Esophagus squamous epithelium (tissue), 5 donors: ENCODE measurements at regions not wholly inside any gene's neighbourhood (a gene's known extent, or its start where the extent isn't known, plus 50 kb on each side); places are given as distances from the start of the nearest gene placed in this dataset.

Experiments
- DNase-seq: peaks from one replicate; lab custom pipeline; 2025; lab: John Stamatoyannopoulos, UW
- H3K27ac ChIP-seq, 4 donors: fragments of 200-600 bp; sonication (generic); one replicate each; pipeline ENCODE4 v1.5.1; 2016 to 2019; ENCODE audit warnings: mild to moderate bottlenecking in 1 of 4
- H3K27me3 ChIP-seq, 4 donors: fragments of 200-600 bp; sonication (generic); 1 replicate in 3 of 4; 2 replicates in 1 of 4; pipeline versions ENCODE4 v1.5.1 to v1.6.0; 2017 to 2021; ENCODE audit warnings: antibody characterized with exemption in 1 of 4
- H3K36me3 ChIP-seq, 3 donors: fragments of 200-600 bp; sonication (generic); one replicate each; pipeline ENCODE4 v1.5.1; 2016 to 2019
- H3K4me1 ChIP-seq, 3 donors: fragments of 200-600 bp; sonication (generic); one replicate each; pipeline ENCODE4 v1.5.1; 2017 to 2019
- H3K4me3 ChIP-seq, 4 donors: fragments of 200-600 bp; sonication (generic); 1 replicate in 3 of 4; 2 replicates in 1 of 4; pipeline ENCODE4 v1.5.1; 2016 to 2019; ENCODE audit warnings: mild to moderate bottlenecking in 2 of 4, moderate library complexity in 1 of 4
- H3K9me3 ChIP-seq, 3 donors: fragments of 200-600 bp; sonication (generic); one replicate each; pipeline ENCODE4 v1.5.1; 2016 to 2019
- POLR2A ChIP-seq, 4 donors: fragments of 450-650 bp; IDR thresholded peaks; one replicate each; pipeline ENCODE4 v1.6.1; 2017; ENCODE audit warnings: antibody characterized with exemption in 4 of 4, mild to moderate bottlenecking in 4 of 4, moderate library complexity in 3 of 4
- WGBS, 2 donors: methylation state at CpG; one replicate each; pipeline ENCODE4 v1.1.5; 2018; 5-methylcytosine and 5-hydroxymethylcytosine counted together
- intact Hi-C: fragments of 100-400 bp; cut with DNase I; formaldehyde crosslinking; loops from one replicate; pipeline ENCODE4 v1.15.0; 2022
- TF ChIP-seq, protein P1 (sequence below), 6 experiments: fragments of 450-650 bp in 4 of 6; fragments of 200-600 bp in 2 of 6; sonication (generic) in 2 of 6; IDR thresholded peaks; one replicate each; pipeline ENCODE4 v1.5.1; 2016 to 2019; ENCODE audit warnings: antibody characterized with exemption in 6 of 6, mild to moderate bottlenecking in 4 of 6, moderate library complexity in 4 of 6
- donor health status: DM: yes; HTN: yes; CAD: no.

DNA sequence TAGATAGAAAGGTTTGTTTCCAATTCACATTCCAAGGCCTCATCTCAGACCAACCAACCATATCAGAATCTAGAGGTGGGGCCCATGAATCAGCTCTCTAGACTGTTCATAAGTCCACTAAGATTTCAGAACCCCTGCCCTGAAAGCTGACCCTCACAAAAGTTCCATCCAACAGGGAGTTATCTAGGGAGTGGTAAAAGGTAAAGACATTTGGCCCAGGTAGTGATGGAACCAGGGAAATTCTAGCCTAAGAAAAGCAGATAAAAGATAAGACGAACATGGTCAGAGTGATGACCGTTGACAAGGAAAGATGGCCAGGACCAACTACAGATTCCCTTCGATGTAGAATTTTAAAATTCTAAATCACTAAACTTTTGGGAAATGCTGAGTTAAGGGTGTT, 198.0 kb upstream of the NEBL start:
- no peaks in the 10 kb centered on the region for H3K9me3 ChIP-seq
- WGBS, 2 donors: 85 to 90% methylated on average over 3 of the region's 3 CpGs
- intact Hi-C loops: no loop called here
- no peak overlapping the region for H3K4me3 ChIP-seq
- H3K27me3 ChIP-seq: no peaks in the 10 kb centered on the region
- H3K27ac ChIP-seq: no peak overlapping the region
- no peak for DNase-seq
- no peak for TF ChIP-seq POLR2A (IDR thresholded peaks at IDR 0.05)
- TF ChIP-seq, protein P1, sequence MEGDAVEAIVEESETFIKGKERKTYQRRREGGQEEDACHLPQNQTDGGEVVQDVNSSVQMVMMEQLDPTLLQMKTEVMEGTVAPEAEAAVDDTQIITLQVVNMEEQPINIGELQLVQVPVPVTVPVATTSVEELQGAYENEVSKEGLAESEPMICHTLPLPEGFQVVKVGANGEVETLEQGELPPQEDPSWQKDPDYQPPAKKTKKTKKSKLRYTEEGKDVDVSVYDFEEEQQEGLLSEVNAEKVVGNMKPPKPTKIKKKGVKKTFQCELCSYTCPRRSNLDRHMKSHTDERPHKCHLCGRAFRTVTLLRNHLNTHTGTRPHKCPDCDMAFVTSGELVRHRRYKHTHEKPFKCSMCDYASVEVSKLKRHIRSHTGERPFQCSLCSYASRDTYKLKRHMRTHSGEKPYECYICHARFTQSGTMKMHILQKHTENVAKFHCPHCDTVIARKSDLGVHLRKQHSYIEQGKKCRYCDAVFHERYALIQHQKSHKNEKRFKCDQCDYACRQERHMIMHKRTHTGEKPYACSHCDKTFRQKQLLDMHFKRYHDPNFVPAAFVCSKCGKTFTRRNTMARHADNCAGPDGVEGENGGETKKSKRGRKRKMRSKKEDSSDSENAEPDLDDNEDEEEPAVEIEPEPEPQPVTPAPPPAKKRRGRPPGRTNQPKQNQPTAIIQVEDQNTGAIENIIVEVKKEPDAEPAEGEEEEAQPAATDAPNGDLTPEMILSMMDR (IDR thresholded peaks at IDR 0.05): no peak
- no peaks in the 10 kb centered on the region for H3K4me1 ChIP-seq
- H3K36me3 ChIP-seq: no peaks in the 10 kb centered on the region

DNA sequence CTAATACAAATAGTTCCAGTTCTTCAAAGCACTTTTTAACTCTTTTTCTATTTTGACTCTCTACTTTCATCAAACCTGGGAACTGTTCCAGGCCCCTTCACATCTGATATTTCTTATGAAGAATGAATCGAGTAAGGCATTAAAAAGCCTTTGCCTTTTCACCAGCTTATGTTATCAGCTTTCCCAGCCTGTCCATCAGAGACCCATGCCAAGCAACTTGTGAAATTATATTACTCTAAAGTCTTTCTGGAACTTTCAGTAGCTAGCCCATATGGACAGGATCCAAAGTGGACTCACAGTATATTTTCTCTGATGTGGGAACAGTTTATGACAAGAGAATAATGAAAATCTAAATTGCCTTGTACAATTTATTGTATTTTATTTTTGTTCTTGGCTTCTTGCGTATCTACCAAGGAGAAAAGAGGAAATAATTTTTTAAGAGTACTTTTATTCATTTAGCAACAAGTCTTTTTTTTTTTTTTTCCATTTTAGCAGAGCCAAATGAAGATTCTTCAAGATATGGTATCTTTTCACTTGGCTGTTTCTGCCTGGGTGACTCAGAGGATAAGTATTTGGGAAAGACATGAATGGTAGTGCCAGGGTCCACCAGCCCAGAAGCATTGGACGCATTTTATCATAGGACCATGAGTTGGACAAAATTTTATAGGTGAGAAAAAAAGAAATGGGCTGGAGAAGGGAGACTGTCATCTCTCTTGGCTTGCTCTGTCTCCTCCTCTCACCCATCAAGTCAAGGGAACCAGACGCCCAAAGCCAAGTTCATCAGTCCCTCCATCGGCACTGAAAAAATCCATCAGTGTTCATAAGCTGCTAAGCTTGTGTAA, 195.8 kb upstream of the NEBL start:
- intact Hi-C loops: no loop called here
- Histone ChIP-seq H3K4me1 (no peaks in the 10 kb centered on the region), H3K4me3 (no peak overlapping the region), H3K27me3 (no peaks in the 10 kb centered on the region), H3K36me3 (no peaks in the 10 kb centered on the region), H3K27ac (no peak overlapping the region), H3K9me3 (no peaks in the 10 kb centered on the region)
- DNase-seq: no peak
- 56 to 62% methylated on average over 5 of the region's 5 CpGs for WGBS, 2 donors
- no peak for TF ChIP-seq POLR2A (IDR thresholded peaks at IDR 0.05)
- TF ChIP-seq, protein P1 (IDR thresholded peaks at IDR 0.05): no peak

DNA sequence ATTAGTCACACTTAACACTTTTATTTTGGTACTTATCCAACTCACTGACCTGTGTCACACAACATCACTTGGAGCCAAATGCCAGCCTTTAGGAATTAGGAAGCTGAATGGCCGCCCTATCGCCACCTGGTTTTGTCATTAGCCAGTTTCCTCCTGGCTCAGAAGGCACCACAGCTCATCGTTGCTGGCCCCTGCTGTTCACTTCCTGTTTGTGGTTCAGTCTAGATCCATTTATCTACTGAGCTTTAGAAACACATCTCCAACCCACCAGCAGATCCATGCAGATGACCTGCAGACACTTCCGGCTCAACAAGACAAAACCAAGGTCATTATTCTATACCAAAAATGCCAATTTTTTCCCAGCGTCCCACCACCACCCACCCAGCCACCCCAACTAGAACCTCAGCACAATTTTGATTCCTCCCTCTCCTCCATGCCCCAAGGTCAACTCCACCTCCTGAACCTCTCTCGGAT, 193.5 kb upstream of the NEBL start:
- Histone ChIP-seq H3K9me3 (no peaks in the 10 kb centered on the region), H3K4me3 (no peak overlapping the region), H3K27ac (no peak overlapping the region), H3K36me3 (no peaks in the 10 kb centered on the region), H3K27me3 (no peaks in the 10 kb centered on the region), H3K4me1 (no peaks in the 10 kb centered on the region)
- no peak for DNase-seq
- intact Hi-C loops: no loop called here
- 72 to 77% methylated on average over 6 of the region's 6 CpGs for WGBS, 2 donors
- TF ChIP-seq, protein P1 (IDR thresholded peaks at IDR 0.05): no peak
- no peak for TF ChIP-seq POLR2A (IDR thresholded peaks at IDR 0.05)

DNA sequence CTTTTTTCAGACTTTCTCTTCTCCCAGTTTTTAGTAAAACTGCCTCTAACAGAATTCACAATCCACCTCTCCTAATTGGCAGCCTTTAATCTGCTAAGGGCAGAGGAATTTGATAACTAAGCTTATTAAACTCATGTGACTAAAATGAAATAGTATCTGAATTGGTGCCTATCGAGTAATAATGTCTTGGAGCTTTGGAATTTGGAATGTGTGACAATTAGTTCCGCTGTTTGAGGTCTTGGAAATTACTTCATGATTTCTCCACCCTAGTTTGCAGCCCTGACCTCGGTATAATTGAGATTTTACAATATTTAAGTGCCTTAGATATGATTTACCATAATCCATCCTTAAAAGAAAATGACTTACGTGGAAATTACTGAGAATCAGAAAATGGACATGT, 190.4 kb upstream of the NEBL start:
- TF ChIP-seq POLR2A (IDR thresholded peaks at IDR 0.05): no peak
- TF ChIP-seq, protein P1 (IDR thresholded peaks at IDR 0.05): no peak
- DNase-seq: no peak
- intact Hi-C loops: no loop called here
- no peak overlapping the region for H3K4me3 ChIP-seq
- H3K9me3 ChIP-seq: no peaks in the 10 kb centered on the region
- peaks cover 0 to 12% (median 0%) of the 10 kb centered on the region in 3 donors for H3K4me1 ChIP-seq
- H3K36me3 ChIP-seq: no peaks in the 10 kb centered on the region
- 73 to 85% methylated on average over 4 of the region's 4 CpGs for WGBS, 2 donors
- H3K27ac ChIP-seq: no peak overlapping the region
- no peaks in the 10 kb centered on the region for H3K27me3 ChIP-seq

DNA sequence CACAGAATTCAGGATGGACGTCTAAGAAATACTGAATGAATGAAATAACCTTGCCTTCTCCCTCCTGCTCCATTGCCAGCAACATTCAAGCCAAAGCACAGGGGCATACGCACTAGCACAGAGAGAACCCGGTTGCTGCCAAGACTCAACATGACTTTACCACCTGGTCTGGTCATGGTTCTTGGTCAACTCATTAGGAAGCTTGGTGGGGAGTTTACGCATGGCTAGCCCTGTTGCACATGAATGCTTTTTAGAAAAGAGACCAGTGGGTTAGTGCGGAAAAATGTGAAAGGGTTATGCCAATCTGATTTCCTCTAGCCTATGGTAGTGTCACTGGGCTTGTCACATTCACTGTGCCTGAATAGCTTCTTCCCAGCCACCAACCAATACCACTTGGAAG, 187.6 kb upstream of the NEBL start:
- no peak overlapping the region for H3K27ac ChIP-seq
- H3K4me1 ChIP-seq: peaks cover 0 to 12% (median 0%) of the 10 kb centered on the region in 3 donors
- intact Hi-C loops: no loop called here
- WGBS, 2 donors: 86 to 87% methylated on average over 5 of the region's 5 CpGs
- no peaks in the 10 kb centered on the region for H3K36me3 ChIP-seq
- TF ChIP-seq, protein P1 (IDR thresholded peaks at IDR 0.05): no peak
- no peak for TF ChIP-seq POLR2A (IDR thresholded peaks at IDR 0.05)
- no peak overlapping the region for H3K4me3 ChIP-seq
- H3K9me3 ChIP-seq: no peaks in the 10 kb centered on the region
- H3K27me3 ChIP-seq: no peaks in the 10 kb centered on the region
- DNase-seq: no peak
